Aorta (tissue), 5 donors: ENCODE measurements at regions not wholly inside any gene's neighbourhood (a gene's known extent, or its start where the extent isn't known, plus 50 kb on each side); places are given as distances from the start of the nearest gene placed in this dataset.
"Not testable (repeated sequence)": the region's sequence is repeated elsewhere in the genome, so short reads cannot be mapped to it uniquely, and the experiment has no call there.

Experiments
- ATAC-seq: fragments of 200-7000 bp; cut with Tn5 transposase; one replicate; pipeline ENCODE4 v1.9.1; 2022; ENCODE audit warnings: moderate library complexity; ENCODE audit not compliant: low FRiP score
- DNase-seq, 2 donors: peaks; one replicate each; pipeline ENCODE4 v3.0.0-alpha.2; 2020
- H3K27ac ChIP-seq, 2 donors: one replicate each; pipeline ENCODE4 v1.5.1; 2013; ENCODE audit warnings: low read length in 2 of 2, mild to moderate bottlenecking in 2 of 2, moderate library complexity in 2 of 2, control low read depth in 1 of 2, inconsistent platforms in 1 of 2, low read depth in 1 of 2
- H3K27me3 ChIP-seq, 2 donors: one replicate each; pipeline ENCODE4 v1.6.1; 2013; ENCODE audit warnings: control low read depth in 1 of 2, low read length in 1 of 2, mild to moderate bottlenecking in 1 of 2, moderate library complexity in 1 of 2; ENCODE audit not compliant: insufficient read depth in 2 of 2, control insufficient read depth in 1 of 2
- H3K36me3 ChIP-seq, 2 donors: one replicate each; pipeline ENCODE4 v1.6.1; 2013; ENCODE audit warnings: control low read depth in 1 of 2, low read length in 1 of 2, mild to moderate bottlenecking in 1 of 2; ENCODE audit not compliant: insufficient read depth in 2 of 2, control insufficient read depth in 1 of 2
- H3K4me1 ChIP-seq, 2 donors: one replicate each; pipeline ENCODE4 v1.6.1; 2013; ENCODE audit warnings: low read length in 2 of 2, control low read depth in 1 of 2, mild to moderate bottlenecking in 1 of 2, moderate library complexity in 1 of 2; ENCODE audit not compliant: insufficient read depth in 2 of 2, control insufficient read depth in 1 of 2
- H3K4me3 ChIP-seq, 2 donors: one replicate each; pipeline ENCODE4 v1.5.1; 2013; ENCODE audit warnings: low read length in 2 of 2, control low read depth in 1 of 2, mild to moderate bottlenecking in 1 of 2
- H3K9me3 ChIP-seq: one replicate; pipeline ENCODE4 v1.6.1; 2013; ENCODE audit warnings: mild to moderate bottlenecking, low read length; ENCODE audit not compliant: control insufficient read depth
- WGBS, 2 donors: extraction: QIAGEN DNeasy Blood & Tissue Kit; methylation state at CpG; one replicate each; pipeline ENCODE4 v1.1.7; 2013; 5-methylcytosine and 5-hydroxymethylcytosine counted together
- intact Hi-C, 2 donors: fragments of 100-400 bp; cut with DNase I; formaldehyde crosslinking; loops; one replicate each; pipeline versions ENCODE4 v1.14.2 to v1.15.0; 2022
- donor health status: healthy with polysubstance abuse.
- donor health status: Bipolar disorder and iron deficiency.
- donor health status: DM: no; HTN: no; CAD: no.
- donor health status: DM: no; HTN: no; CAD: no.
- donor health status: DM: yes; HTN: yes; CAD: no.

GRCh38 chr9:115849679-115850412 is 303.7 kb upstream of the PAPPA start:
- Histone ChIP-seq H3K27ac (no peak overlapping the region), H3K27me3 (no peaks in the 10 kb centered on the region), H3K36me3 (no peaks in the 10 kb centered on the region), H3K9me3 (no peaks in the 10 kb centered on the region), H3K4me3 (no peak overlapping the region), H3K4me1 (no peaks in the 10 kb centered on the region)
- no peak for DNase-seq
- no peak for ATAC-seq
- WGBS, 2 donors = 42 to 47% methylated on average over 3 of the region's 3 CpGs
- intact Hi-C loops = no loop called here

GRCh38 chr9:115850548-115851304 is 302.9 kb upstream of the PAPPA start:
- no peak overlapping the region for H3K4me3 ChIP-seq
- intact Hi-C loops = no loop called here
- ATAC-seq = no peak

DNA sequence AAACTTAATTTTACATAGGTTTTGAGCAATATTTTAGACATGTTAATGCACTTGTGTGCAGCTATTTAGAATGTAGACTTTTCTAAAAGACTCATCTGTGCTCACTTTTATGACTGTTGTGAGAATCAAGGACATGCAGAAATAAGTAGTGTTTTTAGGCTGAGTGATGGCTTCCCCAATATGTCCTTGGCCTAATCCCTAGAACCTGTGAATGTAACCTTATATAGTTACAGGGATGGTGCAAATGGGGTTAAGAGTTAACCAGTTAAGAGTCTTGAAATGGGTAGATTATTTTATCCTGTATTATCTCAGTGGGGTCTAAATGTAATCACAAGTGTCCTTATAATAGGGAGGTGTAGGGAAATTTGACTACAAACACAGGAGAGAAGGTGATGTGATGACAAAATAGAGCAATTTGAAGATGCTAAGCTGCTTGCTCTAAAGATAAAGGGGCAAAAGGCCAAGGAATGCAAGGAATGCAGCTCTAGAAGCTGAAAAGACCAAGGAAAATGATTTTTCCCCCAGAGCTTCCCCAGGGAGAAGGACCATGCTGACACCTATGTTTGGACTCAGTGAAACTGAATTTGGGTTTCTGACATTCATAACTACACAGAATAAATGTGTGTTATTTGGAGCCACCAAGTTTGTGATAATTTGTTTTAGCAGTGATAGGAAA is 298.0 kb upstream of the PAPPA start:
- no peak overlapping the region for H3K27ac ChIP-seq
- DNase-seq (no peak), ATAC-seq (no peak)
- no peaks in the 10 kb centered on the region for H3K4me1 ChIP-seq
- intact Hi-C loops = no loop called here
- no peaks in the 10 kb centered on the region for H3K9me3 ChIP-seq
- H3K4me3 ChIP-seq = no peak overlapping the region
- H3K36me3 ChIP-seq = no peaks in the 10 kb centered on the region
- H3K27me3 ChIP-seq = no peaks in the 10 kb centered on the region

More at GRCh38 chr9:115850548-115851304, 302.9 kb upstream of the PAPPA start:
- H3K4me1 ChIP-seq = no peaks in the 10 kb centered on the region
- no peaks in the 10 kb centered on the region for H3K27me3 ChIP-seq
- no peaks in the 10 kb centered on the region for H3K9me3 ChIP-seq
- H3K27ac ChIP-seq = no peak overlapping the region
- no peaks in the 10 kb centered on the region for H3K36me3 ChIP-seq
- no peak for DNase-seq
- 50 to 99% methylated on average over 1 of the region's 1 CpG for WGBS, 2 donors

GRCh38 chr9:115858421-115858820 is 295.2 kb upstream of the PAPPA start:
- H3K4me1 ChIP-seq, H3K27me3 ChIP-seq, DNase-seq, intact Hi-C loops, H3K9me3 ChIP-seq, H3K4me3 ChIP-seq, ATAC-seq, H3K27ac ChIP-seq, H3K36me3 ChIP-seq: not testable (repeated sequence)
- WGBS, 2 donors = 88 to 93% methylated on average over 1 of the region's 1 CpG

GRCh38 chr9:115862021-115862420 is 291.6 kb upstream of the PAPPA start:
- no peak overlapping the region for H3K4me3 ChIP-seq
- no peak for ATAC-seq
- 96 to 98% methylated on average over 3 of the region's 3 CpGs for WGBS, 2 donors
- H3K4me1 ChIP-seq = no peaks in the 10 kb centered on the region
- H3K36me3 ChIP-seq = no peaks in the 10 kb centered on the region
- intact Hi-C loops = loop anchor here in 1 of 2 donors (10.0 kb wide), 1 partner anchor 57 kb away; no protein-coding TSS in a partner anchor
- no peaks in the 10 kb centered on the region for H3K9me3 ChIP-seq
- H3K27me3 ChIP-seq = no peaks in the 10 kb centered on the region
- H3K27ac ChIP-seq = no peak overlapping the region
- DNase-seq = no peak

DNA sequence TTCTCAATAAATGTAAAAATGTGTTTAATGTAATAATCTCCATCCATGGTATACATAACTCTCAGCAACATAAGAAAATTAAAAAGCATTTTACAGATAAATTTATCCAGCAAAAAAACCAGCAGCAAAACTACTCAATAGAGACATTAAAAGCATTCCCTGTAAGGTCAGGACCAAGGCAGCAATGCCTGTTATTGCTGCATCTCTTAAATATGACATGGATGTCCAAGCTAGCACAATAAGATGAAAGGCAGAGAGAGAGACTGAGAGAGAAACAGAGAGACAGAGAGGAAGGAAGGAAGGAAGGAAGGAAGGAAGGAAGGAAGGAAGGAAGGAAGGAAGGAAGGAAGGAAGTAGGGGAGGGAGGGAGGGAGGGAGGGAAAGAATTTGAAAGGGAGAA is 289.0 kb upstream of the PAPPA start:
- no peak for ATAC-seq
- intact Hi-C loops = loop anchor here in 1 of 2 donors (10.0 kb wide), 1 partner anchor 60 kb away; no protein-coding TSS in a partner anchor
- no peaks in the 10 kb centered on the region for H3K36me3 ChIP-seq
- H3K27me3 ChIP-seq = no peaks in the 10 kb centered on the region
- H3K9me3 ChIP-seq = no peaks in the 10 kb centered on the region
- DNase-seq = no peak
- no peak overlapping the region for H3K4me3 ChIP-seq
- no peaks in the 10 kb centered on the region for H3K4me1 ChIP-seq
- H3K27ac ChIP-seq = no peak overlapping the region

GRCh38 chr9:115867326-115867725 is 286.3 kb upstream of the PAPPA start:
- intact Hi-C loops = loop anchor here in 1 of 2 donors (10.0 kb wide), 1 partner anchor 63 kb away; no protein-coding TSS in a partner anchor
- no peak for ATAC-seq
- DNase-seq = no peak
- Histone ChIP-seq H3K36me3 (no peaks in the 10 kb centered on the region), H3K4me3 (no peak overlapping the region), H3K9me3 (no peaks in the 10 kb centered on the region), H3K27ac (no peak overlapping the region), H3K27me3 (no peaks in the 10 kb centered on the region), H3K4me1 (no peaks in the 10 kb centered on the region)

DNA sequence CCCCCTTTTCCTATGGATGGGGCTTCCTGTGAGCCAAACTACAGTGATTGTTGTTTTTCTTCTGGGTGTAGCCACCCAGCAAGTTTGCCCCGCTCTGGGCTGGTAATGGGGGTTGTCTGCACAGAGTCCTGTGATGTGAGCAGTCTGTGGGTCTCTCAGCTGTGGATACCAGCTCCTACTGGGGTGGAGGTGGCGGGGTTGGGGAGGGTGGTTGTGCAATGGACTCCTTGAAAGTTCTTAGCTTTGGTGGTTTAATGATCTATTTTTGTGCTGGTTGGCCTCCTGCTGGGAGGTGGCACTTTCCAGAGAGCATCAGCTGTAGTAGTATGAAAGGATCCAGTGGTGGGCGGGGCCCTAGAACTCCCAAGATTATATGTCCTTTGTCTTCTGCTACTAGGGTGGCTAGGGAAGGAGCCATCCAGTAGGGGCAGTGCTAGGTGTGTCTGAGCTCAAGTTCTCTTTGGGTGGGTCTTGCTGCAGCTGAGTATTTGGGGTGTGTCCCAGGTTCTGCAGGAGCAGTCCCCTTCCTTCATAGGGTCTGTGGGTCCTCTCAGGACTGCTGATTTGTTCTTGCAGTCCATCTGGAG is 275.6 kb upstream of the PAPPA start:
- Histone ChIP-seq H3K4me3 (no peak overlapping the region), H3K9me3 (no peaks in the 10 kb centered on the region), H3K36me3 (no peaks in the 10 kb centered on the region), H3K4me1 (peaks cover 2% of the 10 kb centered on the region in 2 donors), H3K27me3 (no peaks in the 10 kb centered on the region), H3K27ac (no peak overlapping the region)
- intact Hi-C loops = no loop called here
- WGBS, 2 donors = 80 to 99% methylated on average over 3 of the region's 3 CpGs
- DNase-seq (no peak), ATAC-seq (no peak)
